ENCODE measurements at regions not wholly inside any gene's neighbourhood (a gene's known extent, or its start where the extent isn't known, plus 50 kb on each side); places are given as distances from the start of the nearest gene placed in this dataset.

GRCh38 chr12:132379996-132380395 is 50.6 kb upstream of the GALNT9 start:
- TF ChIP-seq CTCF (IDR thresholded peaks at IDR 0.05) (no peak), POLR2AphosphoS5 (IDR thresholded peaks at IDR 0.05) (no peak), POLR2A (IDR thresholded peaks at IDR 0.05) (no peak)
